ENCODE measurements at regions not wholly inside any gene's neighbourhood (a gene's known extent, or its start where the extent isn't known, plus 50 kb on each side); places are given as distances from the start of the nearest gene placed in this dataset.

- TF ChIP-seq CTCF (IDR thresholded peaks at IDR 0.05; ENCODE audit: borderline replicate concordance, extremely low read depth, low read length, poor library complexity, severe bottlenecking) (no peak), EZH2 (IDR thresholded peaks at IDR 0.05; ENCODE audit: borderline replicate concordance, low read depth, low read length, severe bottlenecking) (no peak)
Observed at GRCh38 chr10:81040940-81041339, 503.2 kb downstream of the SH2D4B start.
